ENCODE measurements at regions not wholly inside any gene's neighbourhood (a gene's known extent, or its start where the extent isn't known, plus 50 kb on each side); places are given as distances from the start of the nearest gene placed in this dataset.

DNA sequence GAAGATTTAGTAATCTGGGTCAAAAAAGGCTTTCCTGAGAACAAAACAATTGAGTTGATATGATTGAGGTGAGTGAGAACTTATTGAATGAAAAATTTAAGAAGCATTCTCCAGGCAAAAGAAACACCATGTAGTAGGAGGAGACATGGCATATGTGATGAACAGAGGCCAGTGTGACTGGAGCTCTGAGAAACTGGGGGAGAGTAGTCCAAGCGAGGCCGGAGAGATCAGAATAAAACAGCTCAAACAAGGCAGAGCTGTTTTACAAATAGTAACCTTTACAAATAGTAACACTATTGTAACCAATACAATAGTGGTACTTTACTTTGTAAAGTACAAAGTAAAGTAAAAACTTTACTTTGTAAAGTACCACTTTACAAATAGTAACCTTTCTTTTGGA, 1159.1 kb downstream of the PCDH9 start:
- DNase-seq (ENCODE audit: low spot score), result no peak

DNA sequence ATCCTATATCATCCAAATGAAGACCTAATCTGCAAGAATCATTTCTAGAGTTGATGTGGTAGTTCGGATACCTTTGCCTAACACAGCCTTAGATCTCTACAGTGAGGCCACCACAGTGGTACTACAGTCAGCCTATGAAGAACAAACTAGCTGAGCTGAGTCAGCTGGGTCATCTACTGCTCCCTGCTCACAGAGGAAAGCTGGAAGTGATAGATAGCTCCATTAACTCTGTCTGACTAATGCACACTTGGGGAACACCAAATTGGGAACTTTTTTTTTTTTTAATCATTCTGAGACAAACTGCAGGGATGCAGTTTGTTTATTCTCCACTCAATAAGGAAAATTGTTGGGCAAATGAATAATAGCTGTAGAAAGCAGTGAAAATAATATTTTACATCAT, 1160.6 kb downstream of the PCDH9 start:
- DNase-seq (ENCODE audit: low spot score), result no peak

DNA sequence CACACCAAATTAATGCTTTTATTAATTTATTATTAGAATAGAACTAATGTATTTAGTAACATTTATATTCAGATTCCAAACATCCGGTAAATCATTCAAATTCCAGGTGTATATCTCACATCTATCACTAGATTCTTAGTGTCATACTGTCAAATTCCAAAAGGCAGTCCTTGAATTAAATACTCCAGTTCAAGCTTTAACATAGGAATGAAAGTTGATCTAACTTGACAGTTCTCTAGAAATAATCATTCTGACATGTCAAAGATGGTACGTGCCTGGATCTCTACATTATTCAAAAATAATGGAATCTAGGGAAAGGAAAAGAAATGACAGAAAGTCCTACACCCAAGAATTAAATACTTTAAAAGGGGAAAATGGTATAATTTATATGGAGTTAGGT, 1161.5 kb downstream of the PCDH9 start:
- no peak for DNase-seq (ENCODE audit: low spot score)

DNA sequence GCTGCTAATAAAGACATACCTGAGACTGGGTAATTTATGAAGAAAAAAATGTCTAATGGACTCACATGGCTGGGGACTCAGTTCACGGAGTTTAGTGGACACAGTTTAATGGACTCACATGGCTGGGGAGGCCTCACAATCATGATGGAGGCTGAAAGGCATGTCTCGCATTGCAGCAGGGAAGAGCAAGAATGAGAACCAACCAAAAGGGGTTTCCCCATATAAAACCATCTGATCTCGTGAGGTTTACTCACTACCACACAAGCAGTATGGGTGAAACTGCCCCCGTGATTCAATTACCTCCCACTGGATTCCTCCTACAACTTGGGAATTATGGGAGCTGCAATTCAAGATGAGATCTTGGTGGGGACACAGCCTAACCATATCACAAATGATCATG, 1181.2 kb downstream of the PCDH9 start:
- DNase-seq (ENCODE audit: low spot score), result no peak

DNA sequence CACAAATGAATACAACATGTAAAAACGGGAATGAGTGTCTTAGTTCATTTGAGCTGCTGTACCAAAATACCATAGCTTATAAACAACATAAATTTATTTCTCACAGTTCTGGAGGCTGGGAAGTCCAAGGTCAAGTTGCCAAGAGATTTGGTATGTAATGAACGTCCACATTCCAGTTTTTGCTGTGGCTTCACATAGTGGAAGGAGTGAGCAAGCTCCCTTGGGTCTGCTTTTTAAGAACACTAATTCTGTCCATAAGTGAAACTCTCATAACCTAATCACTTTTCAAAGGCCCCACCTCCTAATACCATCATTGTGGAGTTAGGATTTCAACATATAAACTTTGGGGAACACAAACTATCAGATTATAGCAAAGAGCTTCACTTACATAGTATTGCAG, 1189.6 kb downstream of the PCDH9 start:
- DNase-seq (ENCODE audit: low spot score), result no peak

DNA sequence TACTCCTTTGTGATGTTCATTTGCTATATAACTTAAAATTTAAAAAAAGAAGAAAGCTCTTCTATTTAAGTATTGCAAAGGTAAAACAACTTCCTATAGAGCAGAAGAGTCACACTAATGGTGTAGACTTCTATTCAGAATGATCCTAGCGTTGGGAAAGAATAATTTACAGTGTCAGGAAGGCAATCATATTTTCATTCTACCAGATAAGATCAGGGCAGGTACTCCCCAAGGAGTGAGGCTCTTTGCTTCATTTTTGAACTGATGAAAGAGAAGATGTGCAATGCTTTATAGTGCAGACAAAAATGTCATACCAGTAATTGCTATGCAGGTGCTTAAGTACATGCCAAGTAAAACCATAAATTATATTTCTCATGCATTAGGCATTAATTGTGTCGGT, 1193.0 kb downstream of the PCDH9 start:
- DNase-seq (ENCODE audit: low spot score), result no peak

DNA sequence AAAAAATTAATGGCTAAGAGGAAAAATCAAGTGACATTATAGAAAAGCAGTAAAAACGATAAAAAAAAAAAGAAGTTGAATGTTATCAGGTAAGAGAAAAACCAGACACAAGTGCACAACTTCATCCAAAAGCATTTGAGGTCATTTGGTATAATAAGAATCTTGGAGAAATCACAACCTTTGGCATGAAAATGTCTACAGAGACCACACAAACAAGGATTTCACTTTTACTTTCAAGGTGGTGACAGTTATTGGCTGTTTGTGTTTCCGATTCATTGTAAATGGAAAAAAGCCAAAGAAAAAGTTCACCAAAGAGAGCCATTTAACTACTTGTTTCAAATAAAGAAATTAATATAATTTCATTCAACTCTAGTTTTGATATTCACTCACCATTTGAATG, 1193.5 kb downstream of the PCDH9 start:
- DNase-seq (ENCODE audit: low spot score), result no peak

DNA sequence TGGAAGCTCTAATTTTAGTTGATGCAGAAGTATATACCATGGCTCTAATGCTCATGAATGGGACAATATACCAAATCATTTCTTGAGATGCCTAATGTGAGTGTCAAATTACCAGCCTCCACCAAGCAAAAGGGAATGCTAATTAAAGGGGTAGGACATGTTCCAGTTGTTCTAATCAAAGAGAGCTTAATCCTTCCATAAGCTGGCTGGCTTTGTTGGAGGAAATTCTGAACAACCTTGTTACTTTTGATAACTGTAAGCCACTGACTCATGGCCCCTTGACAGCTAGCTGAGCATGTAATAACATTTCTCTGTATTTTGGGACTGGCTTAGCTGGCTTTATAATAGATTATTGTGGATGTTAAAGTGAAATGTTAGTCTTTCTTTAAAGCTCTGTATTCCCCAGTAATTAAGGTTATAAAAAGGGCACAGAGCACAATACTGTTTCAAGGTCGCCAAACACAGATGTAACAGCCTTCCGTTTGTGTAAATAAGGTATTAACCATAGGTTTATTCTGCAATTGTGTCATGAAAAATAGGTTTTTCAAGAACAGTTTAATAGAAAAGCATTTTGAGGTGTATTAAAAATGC, 1194.0 kb downstream of the PCDH9 start:
- DNase-seq (ENCODE audit: low spot score), result no peak

DNA sequence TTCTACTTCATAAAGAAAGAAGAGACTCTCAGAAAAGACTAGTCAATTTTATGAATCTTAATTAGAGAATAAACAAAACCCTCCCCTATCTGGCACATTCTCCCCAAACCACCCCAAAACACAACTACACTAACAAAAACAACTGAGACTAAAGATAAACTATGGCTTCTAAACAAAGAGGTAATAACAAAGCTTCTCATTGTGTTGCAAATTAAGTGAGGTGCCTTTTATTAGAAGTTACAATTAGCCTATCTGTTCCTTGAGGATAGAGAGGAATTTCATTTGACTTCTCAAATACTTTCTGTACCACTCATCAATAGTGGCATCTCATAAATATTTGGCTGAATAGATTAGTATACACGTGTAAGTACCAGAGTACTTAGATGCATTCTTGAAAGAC, 1196.2 kb downstream of the PCDH9 start:
- DNase-seq (ENCODE audit: low spot score), result no peak

DNA sequence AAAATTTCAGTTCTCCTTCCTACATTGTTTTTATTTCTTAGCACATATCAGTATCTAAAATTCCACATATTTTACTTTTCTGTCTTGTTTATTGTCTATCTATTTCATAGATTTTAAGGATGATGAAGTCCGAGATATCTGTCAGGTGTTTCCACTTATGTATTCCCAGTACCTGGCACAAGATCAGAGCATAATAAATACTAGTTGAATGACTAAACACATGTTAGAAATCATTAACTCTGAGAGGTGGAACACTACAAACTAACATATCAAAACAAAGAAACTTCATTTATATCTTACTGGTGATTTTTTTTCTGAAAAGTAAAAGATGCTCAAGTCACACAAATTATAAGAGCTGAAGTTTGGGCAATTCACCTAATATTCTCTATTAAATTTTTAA, 1208.3 kb downstream of the PCDH9 start:
- DNase-seq (ENCODE audit: low spot score), result no peak

DNA sequence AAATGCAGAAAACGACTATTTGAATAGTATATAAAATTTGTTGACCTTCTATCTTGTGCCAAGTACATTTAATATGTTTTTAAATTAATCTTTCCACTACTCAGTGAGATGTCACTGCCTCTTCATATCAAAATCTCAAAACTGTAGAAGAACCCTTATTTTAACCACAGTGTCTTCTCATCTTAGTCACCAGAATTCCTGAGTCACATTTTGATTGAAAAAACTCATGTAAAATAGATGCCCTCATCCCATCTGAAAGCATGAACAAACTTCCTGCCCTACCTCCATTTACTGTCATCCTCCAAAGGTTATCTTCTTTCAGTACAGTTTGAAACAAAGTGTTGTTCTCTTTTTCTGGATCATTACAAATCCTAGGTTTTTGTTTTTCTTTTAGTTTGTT, 1215.4 kb downstream of the PCDH9 start:
- no peak for DNase-seq (ENCODE audit: low spot score)

DNA sequence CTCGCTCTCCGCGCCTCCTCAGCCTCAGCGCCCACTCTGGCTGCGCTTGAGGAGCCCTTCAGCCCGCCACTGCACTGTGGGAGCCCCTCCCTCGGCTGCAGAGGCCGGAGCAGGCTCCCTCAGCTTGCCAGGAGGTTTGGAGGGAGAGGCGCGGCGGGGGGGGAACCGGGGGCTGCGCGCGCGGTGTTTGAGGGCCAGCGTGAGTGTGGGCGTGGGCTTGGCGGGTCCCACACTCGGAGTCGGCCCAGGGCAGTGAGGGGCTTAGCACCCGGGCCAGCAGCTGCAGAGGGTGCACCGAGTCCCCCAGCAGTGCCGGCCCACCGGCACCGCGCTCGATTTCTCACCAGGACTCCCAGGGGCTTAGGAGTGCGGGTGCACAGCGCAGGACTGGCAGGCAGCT, 1220.9 kb downstream of the PCDH9 start:
- DNase-seq (ENCODE audit: low spot score), result no peak

DNA sequence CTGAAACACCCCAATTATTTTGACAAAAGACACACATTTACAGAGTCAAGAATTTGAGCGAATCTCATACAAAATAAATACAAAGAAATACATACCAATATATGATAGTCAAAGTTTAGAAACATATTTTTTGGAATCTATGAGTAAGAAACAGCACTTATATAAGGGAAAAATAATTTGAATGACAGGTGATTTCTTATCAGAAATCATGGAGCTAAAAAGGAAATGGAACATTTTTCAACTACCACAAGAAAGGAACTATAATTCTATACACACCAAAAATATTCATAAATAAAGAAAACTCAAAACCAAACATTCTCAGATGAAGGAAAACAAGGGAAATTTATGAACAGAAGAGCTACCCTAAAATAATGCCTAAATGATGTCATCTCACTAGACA, 1226.6 kb downstream of the PCDH9 start:
- no peak for DNase-seq (ENCODE audit: low spot score)

DNA sequence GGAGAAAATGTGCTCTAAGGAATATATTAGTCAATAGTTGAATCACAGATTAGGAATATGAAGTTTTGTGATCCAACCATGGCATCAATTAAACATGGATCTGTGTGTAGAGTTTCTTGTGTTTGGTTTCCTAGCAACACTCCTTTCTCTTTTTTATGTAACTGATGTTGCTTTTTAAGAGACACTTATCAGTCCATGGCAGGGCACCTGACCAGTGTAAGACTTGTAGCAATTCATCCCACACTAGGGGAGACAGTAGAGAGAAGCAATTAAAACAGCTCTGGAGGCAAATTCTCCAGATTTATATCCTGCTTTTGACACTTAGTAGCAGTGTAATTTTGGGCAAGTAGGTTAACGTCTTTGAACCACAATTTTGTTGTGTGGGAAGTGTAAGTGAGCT, 1229.0 kb downstream of the PCDH9 start:
- no peak for DNase-seq (ENCODE audit: low spot score)

DNA sequence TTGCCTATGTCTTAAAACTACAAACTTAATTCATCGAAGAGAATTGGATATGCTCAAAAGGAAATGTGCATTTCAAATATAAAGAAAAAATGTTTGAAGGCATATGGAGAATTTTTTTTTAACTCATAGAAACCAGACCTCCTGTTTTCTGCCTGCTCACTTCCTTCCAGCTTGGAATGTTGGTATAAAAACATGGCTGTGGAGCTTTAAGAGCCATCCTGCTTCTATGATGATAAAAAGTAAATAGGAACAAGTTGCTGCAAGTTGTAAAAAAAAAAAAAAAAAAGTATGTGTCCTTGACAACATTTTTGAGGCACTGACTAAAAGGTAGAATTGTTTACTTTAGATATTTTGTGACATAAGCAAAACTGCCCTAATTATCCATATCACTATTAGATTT, 1230.7 kb downstream of the PCDH9 start:
- DNase-seq (ENCODE audit: low spot score), result no peak

DNA sequence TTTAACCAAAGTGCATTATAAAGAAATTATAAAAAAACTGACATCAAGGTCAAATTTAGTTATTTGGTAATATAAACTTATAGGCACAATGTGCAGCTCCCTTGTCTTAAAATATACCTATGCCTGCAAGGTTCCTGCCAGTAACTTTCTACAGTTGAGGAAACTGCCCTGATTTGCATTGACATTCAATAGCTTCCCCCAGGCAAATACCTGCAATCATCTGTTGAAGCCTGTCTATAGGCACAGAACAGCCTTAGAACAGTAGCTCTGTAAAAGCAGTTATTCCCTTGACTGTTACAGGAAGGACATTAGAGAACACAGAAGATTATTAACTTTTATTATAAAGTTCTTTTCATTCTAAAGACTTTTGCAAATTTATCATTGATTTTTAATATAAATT, 1239.5 kb downstream of the PCDH9 start:
- no peak for DNase-seq (ENCODE audit: low spot score)

DNA sequence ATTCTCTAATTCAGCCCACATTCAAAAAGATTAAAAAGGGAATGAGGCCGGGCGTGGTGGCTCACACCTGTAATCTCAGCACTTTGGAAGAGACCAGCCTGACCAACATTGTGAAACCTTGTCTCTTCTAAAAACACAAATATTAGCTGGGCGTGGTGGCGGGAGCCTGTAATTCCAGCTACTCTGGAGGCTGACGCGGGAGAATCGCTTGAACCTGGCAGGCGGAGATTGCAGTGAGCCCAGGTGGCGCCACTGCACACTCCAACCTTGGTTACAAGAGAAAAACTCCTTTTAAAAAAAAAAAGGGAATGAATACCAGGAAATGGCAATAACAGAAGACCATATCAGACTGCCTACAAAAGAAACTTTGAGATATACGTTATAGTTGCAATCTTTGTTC, 1244.5 kb downstream of the PCDH9 start:
- DNase-seq (ENCODE audit: low spot score), result no peak

DNA sequence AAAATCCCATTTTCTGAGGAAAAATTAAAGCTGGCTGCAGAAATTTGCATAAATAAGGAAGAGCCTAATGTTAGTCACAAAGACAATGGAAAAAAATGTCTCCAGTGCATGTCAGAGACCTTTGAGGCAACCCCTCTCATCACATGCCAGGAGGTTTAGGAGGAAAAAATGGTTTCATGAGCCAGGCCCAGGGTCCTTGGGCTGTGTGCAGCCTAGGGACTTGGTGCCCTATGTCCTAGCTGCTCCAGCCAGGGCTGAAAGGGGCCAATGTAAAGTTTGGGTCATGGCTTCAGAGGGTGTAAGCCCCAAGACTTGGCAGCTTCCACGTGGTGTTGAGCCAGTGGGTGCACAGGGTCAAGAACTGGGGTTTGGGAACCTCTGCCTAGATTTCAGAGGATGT, 1252.6 kb downstream of the PCDH9 start:
- no peak for DNase-seq (ENCODE audit: low spot score)

DNA sequence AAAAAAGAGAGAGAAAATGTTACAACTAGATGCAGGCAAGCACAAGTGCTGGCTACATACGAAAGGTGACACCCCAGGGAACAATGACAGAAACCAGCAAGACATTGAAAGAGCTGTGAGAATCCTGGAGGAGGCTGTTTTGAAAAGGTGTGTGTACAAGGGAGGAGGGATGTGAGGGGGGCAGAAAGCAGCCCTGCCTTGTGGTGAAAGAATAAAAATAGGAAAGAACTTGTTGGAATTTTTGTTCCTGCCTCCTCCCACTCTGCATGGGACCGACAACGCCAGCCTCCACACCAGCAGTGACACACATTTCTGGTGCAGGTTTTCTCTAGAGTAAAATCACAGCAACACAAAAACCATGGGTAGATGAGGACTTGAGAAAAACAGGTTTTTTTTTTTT, 1258.6 kb downstream of the PCDH9 start:
- no peak for DNase-seq (ENCODE audit: low spot score)

DNA sequence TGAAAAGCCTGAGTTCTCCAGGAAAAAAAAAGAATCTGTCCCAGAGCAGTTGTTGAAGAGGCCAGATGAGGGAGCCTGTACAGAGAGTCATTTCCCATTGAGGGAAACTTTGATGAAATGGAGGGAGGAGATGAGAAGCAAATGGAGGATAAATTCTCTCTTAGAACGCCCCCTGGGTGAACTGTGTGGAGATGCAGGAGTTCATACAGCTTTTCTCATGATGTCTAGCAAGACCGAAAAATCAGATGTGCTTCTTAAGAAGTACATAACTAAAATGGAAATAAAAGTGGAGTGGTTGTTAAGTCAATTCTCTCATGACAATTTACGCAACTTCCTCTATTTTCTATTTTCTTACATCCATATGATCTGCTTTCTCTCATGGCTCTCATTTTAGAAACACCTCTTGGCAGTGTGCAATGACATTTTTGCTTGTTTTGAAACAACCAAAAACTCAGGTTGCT, 1263.1 kb downstream of the PCDH9 start:
- DNase-seq (ENCODE audit: low spot score), result no peak

DNA sequence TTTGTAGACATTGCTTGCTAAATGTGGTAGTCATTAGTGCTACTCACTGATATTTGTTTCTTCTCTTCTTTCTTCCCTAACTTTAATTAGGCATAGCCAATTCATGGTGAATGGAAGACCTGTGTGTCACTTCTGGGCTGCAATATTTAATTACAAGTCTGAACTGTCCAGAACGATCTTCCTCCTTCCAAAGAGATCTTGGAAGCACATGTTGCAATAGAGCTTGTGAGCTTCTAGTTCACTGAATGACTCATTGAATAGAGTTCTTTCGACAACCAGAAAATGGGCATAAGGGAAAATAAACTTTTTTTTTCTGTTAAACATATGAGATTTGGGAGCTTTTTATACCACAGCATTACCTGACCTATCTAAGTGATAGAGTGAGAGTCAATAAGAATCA, 1264.6 kb downstream of the PCDH9 start:
- DNase-seq (ENCODE audit: low spot score), result no peak

DNA sequence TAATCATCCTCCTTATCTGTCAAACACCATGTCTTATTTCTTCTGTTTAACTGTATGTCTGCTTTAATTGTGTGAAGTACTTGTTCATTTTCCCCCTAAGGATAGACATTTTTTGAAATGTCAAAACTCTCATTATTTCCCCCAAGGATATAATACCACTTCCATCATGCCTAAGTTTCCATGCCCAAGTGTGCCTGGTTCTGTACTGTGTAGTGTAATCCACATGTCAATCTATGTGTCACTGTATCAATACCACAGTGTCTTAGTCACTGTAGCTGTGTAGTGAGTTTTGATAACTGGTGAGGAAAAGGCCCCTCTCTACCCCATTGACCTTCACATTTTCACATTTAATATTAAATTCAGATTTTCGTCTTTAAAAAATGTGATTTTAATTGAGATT, 1265.5 kb downstream of the PCDH9 start:
- DNase-seq (ENCODE audit: low spot score), result no peak

DNA sequence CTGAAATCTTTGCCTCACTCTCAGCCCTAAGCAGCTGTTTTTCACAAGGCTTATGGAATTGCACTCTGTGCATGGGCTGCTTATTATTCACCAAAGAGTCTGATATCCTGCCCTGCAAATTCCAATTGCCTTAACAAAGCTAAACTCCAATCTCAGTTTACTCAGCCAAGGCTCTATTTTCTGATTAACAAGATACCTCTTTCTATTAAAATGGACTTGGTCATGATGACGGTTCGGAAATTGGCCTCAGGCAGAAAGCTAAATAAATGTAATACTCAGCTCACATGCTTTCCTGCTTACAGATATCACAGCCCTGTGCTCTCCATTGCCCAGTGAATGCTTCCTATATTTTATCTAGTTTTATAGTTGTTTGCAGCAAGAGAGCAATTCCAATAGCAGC, 1270.8 kb downstream of the PCDH9 start:
- no peak for DNase-seq (ENCODE audit: low spot score)

DNA sequence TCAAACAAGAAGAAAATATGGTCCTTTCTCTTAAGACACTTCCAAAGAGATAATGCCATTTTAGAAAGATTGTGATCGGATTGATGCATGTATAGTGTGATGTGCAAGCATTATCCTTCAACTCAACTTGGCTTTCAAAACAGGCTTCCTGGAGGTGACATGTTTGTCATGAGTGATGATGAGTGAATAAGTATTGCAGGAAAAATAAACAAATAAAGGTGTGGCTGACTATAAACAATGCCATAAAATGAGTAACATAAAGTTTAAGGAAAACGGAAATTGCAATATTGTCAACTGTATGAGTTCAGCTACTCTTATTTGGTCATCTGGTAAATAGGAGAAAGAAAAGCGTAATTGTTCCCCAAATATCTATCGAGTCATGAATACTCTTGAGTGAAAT, 1283.7 kb downstream of the PCDH9 start:
- DNase-seq (ENCODE audit: low spot score), result no peak

DNA sequence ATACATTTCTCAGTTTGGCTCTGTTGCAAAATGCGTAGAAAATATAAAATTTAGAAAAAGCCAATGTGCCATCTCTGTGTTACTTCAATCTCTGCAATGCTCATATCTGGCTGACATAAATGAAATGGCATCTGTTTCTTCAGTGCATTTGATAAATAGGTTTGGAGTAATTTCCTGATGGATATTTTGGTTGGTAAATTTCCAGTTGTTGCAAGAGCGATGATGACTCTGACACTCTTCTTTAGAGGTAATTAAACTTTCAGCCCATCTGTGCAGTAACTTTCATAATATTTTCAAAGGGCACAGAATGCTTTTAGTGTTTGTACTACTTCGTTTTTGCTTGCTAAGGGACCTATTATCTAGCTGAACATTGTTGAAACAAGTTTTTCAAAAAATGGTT, 1286.4 kb downstream of the PCDH9 start:
- DNase-seq (ENCODE audit: low spot score), result no peak
